ENCODE measurements at regions not wholly inside any gene's neighbourhood (a gene's known extent, or its start where the extent isn't known, plus 50 kb on each side); places are given as distances from the start of the nearest gene placed in this dataset.
A peak's percentile ranks its signal among the peaks of the same experiment; 100 is the strongest.

- no peak overlapping the region for H3K4me3 ChIP-seq (ENCODE audit: low read length)
- no peak overlapping the region for H3K27ac ChIP-seq (ENCODE audit: low read depth, low read length)
- no peaks in the 10 kb centered on the region for H3K27me3 ChIP-seq (ENCODE audit: control insufficient read depth, insufficient read depth, low read length)
- H3K9ac ChIP-seq (ENCODE audit: low read length): no peak overlapping the region
- H3K36me3 ChIP-seq (ENCODE audit: control insufficient read depth, insufficient read depth, low read length): no peaks in the 10 kb centered on the region
- peaks cover 3% of the 10 kb centered on the region for H3K4me1 ChIP-seq (ENCODE audit: control insufficient read depth, insufficient read depth, low read length)
Observed at GRCh38 chr12:93297536-93297935, 80.2 kb upstream of the NUDT4 start.

- H3K9ac ChIP-seq (ENCODE audit: low read length): no peak overlapping the region
- no peaks in the 10 kb centered on the region for H3K27me3 ChIP-seq (ENCODE audit: control insufficient read depth, insufficient read depth, low read length)
- no peak overlapping the region for H3K4me3 ChIP-seq (ENCODE audit: low read length)
- no peaks in the 10 kb centered on the region for H3K36me3 ChIP-seq (ENCODE audit: control insufficient read depth, insufficient read depth, low read length)
- H3K27ac ChIP-seq (ENCODE audit: low read depth, low read length): no peak overlapping the region
- H3K4me1 ChIP-seq (ENCODE audit: control insufficient read depth, insufficient read depth, low read length): peaks cover 5% of the 10 kb centered on the region
Observed at GRCh38 chr12:93299262-93299846, 78.4 kb upstream of the NUDT4 start.

GRCh38 chr12:93300611-93301021 lies 77.1 kb upstream of the NUDT4 start:
- Histone ChIP-seq H3K27ac (ENCODE audit: low read depth, low read length) (no peak overlapping the region), H3K36me3 (ENCODE audit: control insufficient read depth, insufficient read depth, low read length) (no peaks in the 10 kb centered on the region), H3K4me3 (ENCODE audit: low read length) (no peak overlapping the region), H3K27me3 (ENCODE audit: control insufficient read depth, insufficient read depth, low read length) (no peaks in the 10 kb centered on the region), H3K9ac (ENCODE audit: low read length) (no peak overlapping the region), H3K4me1 (ENCODE audit: control insufficient read depth, insufficient read depth, low read length) (peaks cover 5% of the 10 kb centered on the region)

GRCh38 chr12:93302331-93303229 lies 75.1 kb upstream of the NUDT4 start:
- Histone ChIP-seq H3K9ac (ENCODE audit: low read length) (no peak overlapping the region), H3K36me3 (ENCODE audit: control insufficient read depth, insufficient read depth, low read length) (no peaks in the 10 kb centered on the region), H3K27ac (ENCODE audit: low read depth, low read length) (peak overlapping the region; percentile 21), H3K4me3 (ENCODE audit: low read length) (no peak overlapping the region), H3K4me1 (ENCODE audit: control insufficient read depth, insufficient read depth, low read length) (peaks cover 5% of the 10 kb centered on the region), H3K27me3 (ENCODE audit: control insufficient read depth, insufficient read depth, low read length) (no peaks in the 10 kb centered on the region)

DNA sequence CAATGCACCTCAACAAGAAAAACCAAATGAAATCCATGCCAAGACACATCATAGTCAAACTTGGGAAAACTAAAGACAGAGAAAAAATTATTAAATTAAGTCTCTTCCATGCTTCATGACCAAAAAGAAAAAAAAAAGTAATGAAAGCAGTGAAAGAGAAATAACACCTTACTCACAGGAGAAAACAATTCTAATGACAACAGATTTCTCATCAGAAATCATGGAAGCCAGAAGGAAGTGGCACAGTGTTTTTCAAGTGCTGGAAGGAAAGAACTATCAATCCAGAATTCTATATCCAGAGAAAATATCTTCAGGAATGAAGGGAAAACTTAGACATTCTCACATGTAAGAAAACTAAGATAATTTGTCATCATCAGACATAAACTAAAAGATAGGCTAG lies 71.1 kb upstream of the NUDT4 start:
- no peak overlapping the region for H3K9ac ChIP-seq (ENCODE audit: low read length)
- no peak overlapping the region for H3K27ac ChIP-seq (ENCODE audit: low read depth, low read length)
- H3K36me3 ChIP-seq (ENCODE audit: control insufficient read depth, insufficient read depth, low read length): no peaks in the 10 kb centered on the region
- no peaks in the 10 kb centered on the region for H3K27me3 ChIP-seq (ENCODE audit: control insufficient read depth, insufficient read depth, low read length)
- no peak overlapping the region for H3K4me3 ChIP-seq (ENCODE audit: low read length)
- peaks cover 3% of the 10 kb centered on the region for H3K4me1 ChIP-seq (ENCODE audit: control insufficient read depth, insufficient read depth, low read length)

- Histone ChIP-seq H3K36me3 (ENCODE audit: control insufficient read depth, insufficient read depth, low read length) (no peaks in the 10 kb centered on the region), H3K4me1 (ENCODE audit: control insufficient read depth, insufficient read depth, low read length) (no peaks in the 10 kb centered on the region), H3K27ac (ENCODE audit: low read depth, low read length) (no peak overlapping the region), H3K9ac (ENCODE audit: low read length) (no peak overlapping the region), H3K4me3 (ENCODE audit: low read length) (no peak overlapping the region), H3K27me3 (ENCODE audit: control insufficient read depth, insufficient read depth, low read length) (no peaks in the 10 kb centered on the region)
Observed at GRCh38 chr12:93308281-93308680, 69.4 kb upstream of the NUDT4 start.

DNA sequence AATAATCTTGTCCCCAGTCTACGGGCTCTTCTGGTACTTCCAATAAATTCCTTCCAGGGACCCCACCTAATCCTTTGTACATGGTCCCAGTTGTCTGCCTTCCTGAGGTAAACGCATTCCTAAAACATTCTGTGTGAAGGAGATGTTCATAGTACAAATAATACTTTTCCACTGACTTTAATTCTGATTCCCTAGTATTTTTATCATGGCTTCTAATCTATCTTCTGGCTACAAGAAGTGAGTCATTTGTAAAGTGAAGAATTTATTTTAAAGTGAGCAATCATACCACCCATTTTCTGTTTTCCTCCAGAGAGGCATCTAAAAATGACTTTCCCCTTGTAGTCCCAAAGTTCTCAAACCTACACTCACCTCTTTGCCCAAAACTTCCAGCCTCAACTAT lies 65.9 kb upstream of the NUDT4 start:
- no peaks in the 10 kb centered on the region for H3K27me3 ChIP-seq (ENCODE audit: control insufficient read depth, insufficient read depth, low read length)
- no peak overlapping the region for H3K27ac ChIP-seq (ENCODE audit: low read depth, low read length)
- H3K4me3 ChIP-seq (ENCODE audit: low read length): no peak overlapping the region

GRCh38 chr12:93314177-93314497 lies 63.6 kb upstream of the NUDT4 start:
- H3K4me3 ChIP-seq (ENCODE audit: low read length): no peak overlapping the region
- H3K36me3 ChIP-seq (ENCODE audit: control insufficient read depth, insufficient read depth, low read length): no peaks in the 10 kb centered on the region
- no peaks in the 10 kb centered on the region for H3K4me1 ChIP-seq (ENCODE audit: control insufficient read depth, insufficient read depth, low read length)
- H3K9ac ChIP-seq (ENCODE audit: low read length): no peak overlapping the region
- no peaks in the 10 kb centered on the region for H3K27me3 ChIP-seq (ENCODE audit: control insufficient read depth, insufficient read depth, low read length)
- no peak overlapping the region for H3K27ac ChIP-seq (ENCODE audit: low read depth, low read length)

More for the DNA sequence above, 65.9 kb upstream of the NUDT4 start:
- Histone ChIP-seq H3K4me1 (ENCODE audit: control insufficient read depth, insufficient read depth, low read length) (no peaks in the 10 kb centered on the region), H3K36me3 (ENCODE audit: control insufficient read depth, insufficient read depth, low read length) (no peaks in the 10 kb centered on the region), H3K9ac (ENCODE audit: low read length) (no peak overlapping the region)

- Histone ChIP-seq H3K4me3 (ENCODE audit: low read length) (no peak overlapping the region), H3K9ac (ENCODE audit: low read length) (no peak overlapping the region), H3K36me3 (ENCODE audit: control insufficient read depth, insufficient read depth, low read length) (no peaks in the 10 kb centered on the region), H3K27me3 (ENCODE audit: control insufficient read depth, insufficient read depth, low read length) (no peaks in the 10 kb centered on the region), H3K27ac (ENCODE audit: low read depth, low read length) (no peak overlapping the region), H3K4me1 (ENCODE audit: control insufficient read depth, insufficient read depth, low read length) (no peaks in the 10 kb centered on the region)
Observed at GRCh38 chr12:93315385-93315906, 62.3 kb upstream of the NUDT4 start.

GRCh38 chr12:93315907-93316622 lies 61.7 kb upstream of the NUDT4 start:
- no peak overlapping the region for H3K27ac ChIP-seq (ENCODE audit: low read depth, low read length)

DNA sequence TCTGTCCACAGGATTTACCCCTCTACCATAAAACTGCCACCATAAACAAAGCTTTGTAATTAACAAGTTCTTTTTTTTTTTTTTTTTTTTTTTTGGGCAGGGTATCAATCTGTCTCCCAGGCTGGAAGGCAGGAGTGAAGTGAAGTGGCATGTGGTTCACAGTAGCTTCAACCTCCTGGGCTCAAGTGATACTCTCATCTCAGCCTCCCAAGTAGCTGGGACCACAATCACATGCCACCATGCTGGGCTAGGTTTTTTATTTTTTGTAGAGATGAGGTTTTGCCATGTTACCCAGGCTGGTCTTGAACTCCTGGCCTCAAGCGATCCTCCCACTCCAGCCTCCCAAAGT lies 61.1 kb upstream of the NUDT4 start:
- Histone ChIP-seq H3K27me3 (ENCODE audit: control insufficient read depth, insufficient read depth, low read length) (no peaks in the 10 kb centered on the region), H3K4me1 (ENCODE audit: control insufficient read depth, insufficient read depth, low read length) (no peaks in the 10 kb centered on the region), H3K36me3 (ENCODE audit: control insufficient read depth, insufficient read depth, low read length) (no peaks in the 10 kb centered on the region), H3K27ac (ENCODE audit: low read depth, low read length) (no peak overlapping the region), H3K9ac (ENCODE audit: low read length) (no peak overlapping the region), H3K4me3 (ENCODE audit: low read length) (no peak overlapping the region)

More at GRCh38 chr12:93315907-93316622, 61.7 kb upstream of the NUDT4 start:
- Histone ChIP-seq H3K9ac (ENCODE audit: low read length) (no peak overlapping the region), H3K4me3 (ENCODE audit: low read length) (no peak overlapping the region), H3K4me1 (ENCODE audit: control insufficient read depth, insufficient read depth, low read length) (no peaks in the 10 kb centered on the region), H3K27me3 (ENCODE audit: control insufficient read depth, insufficient read depth, low read length) (no peaks in the 10 kb centered on the region), H3K36me3 (ENCODE audit: control insufficient read depth, insufficient read depth, low read length) (no peaks in the 10 kb centered on the region)

GRCh38 chr12:93317227-93317626 lies 60.5 kb upstream of the NUDT4 start:
- Histone ChIP-seq H3K4me1 (ENCODE audit: control insufficient read depth, insufficient read depth, low read length) (no peaks in the 10 kb centered on the region), H3K27ac (ENCODE audit: low read depth, low read length) (no peak overlapping the region), H3K4me3 (ENCODE audit: low read length) (no peak overlapping the region), H3K9ac (ENCODE audit: low read length) (no peak overlapping the region), H3K27me3 (ENCODE audit: control insufficient read depth, insufficient read depth, low read length) (no peaks in the 10 kb centered on the region), H3K36me3 (ENCODE audit: control insufficient read depth, insufficient read depth, low read length) (no peaks in the 10 kb centered on the region)

Data from rectal smooth muscle tissue (tissue), 1 donor.